HG03571 (cell line): ENCODE measurements at regions not wholly inside any gene's neighbourhood (a gene's known extent, or its start where the extent isn't known, plus 50 kb on each side); places are given as distances from the start of the nearest gene placed in this dataset.

Source experiments
- ATAC-seq: cut with Tn5 transposase; IDR thresholded peaks from one replicate; pipeline ENCODE4 v1.9.1; 2021; ENCODE audit not compliant: unreplicated experiment

GRCh38 chr11:27783701-27784355 lies 83.6 kb upstream of the BDNF start:
- no peak for ATAC-seq

- no peak for ATAC-seq
These were observed 76.8 kb upstream of the BDNF start for GRCh38 chr11:27777033-27777432.

- ATAC-seq, result no peak
These were observed 73.6 kb upstream of the BDNF start for GRCh38 chr11:27773884-27774283.

DNA sequence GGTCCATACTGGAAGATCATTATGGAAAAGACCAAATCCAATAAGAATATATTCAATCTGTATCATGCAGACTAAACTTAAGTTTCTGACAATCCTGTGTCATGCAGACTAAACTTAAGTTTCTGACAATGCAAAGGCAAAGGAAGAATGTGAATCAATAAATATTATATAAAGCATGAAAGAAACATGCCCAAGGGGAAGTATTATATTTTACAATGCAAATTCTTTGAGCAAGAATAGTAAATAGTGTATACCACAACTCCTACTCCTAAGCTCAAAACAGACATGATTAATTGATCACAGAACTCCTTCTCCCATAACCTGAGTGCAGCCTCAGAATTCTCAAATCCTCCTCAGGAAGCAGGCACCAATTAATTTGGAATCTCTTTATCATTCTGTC lies 71.3 kb upstream of the BDNF start:
- ATAC-seq, result no peak

DNA sequence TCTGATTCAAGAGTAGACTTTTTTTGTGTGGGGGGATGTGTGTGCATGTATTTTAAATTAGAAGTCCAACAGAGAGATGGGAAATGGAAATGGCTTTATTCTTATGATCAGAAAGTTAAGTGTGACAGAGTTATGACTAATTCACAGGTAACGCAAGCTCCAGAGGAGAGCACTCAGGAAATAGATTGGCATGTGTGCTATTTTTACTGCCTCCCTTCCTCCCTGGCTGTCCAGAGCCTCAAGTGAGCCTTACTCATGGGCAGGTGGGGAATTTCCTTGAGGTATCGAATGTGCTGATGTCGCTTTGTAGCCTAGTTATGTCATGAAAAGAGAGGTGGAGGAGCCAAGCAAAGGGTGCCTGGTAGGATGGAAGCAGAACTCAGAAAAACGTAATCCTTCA lies 70.3 kb upstream of the BDNF start:
- no peak for ATAC-seq

GRCh38 chr11:27763736-27764135 lies 63.5 kb upstream of the BDNF start:
- no peak for ATAC-seq

DNA sequence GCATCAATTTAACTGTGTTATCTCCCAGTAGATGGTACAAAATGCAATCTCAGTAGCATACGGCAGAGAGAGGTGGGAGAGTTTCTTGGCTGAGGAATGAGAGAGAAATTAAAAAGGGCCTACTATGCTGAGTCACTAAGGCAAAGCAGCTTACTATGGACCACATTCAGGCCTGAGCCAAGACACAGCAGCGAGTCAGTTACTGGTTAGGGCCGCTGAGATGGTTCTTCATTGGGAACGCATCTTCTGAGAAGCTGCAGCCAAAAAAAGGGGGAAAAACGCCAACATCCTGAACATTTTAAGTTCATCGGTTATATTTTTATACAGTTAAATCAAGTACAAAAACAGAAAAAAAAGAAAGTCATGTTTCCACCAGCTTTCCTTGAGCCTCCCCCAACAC lies 61.1 kb upstream of the BDNF start:
- no peak for ATAC-seq

DNA sequence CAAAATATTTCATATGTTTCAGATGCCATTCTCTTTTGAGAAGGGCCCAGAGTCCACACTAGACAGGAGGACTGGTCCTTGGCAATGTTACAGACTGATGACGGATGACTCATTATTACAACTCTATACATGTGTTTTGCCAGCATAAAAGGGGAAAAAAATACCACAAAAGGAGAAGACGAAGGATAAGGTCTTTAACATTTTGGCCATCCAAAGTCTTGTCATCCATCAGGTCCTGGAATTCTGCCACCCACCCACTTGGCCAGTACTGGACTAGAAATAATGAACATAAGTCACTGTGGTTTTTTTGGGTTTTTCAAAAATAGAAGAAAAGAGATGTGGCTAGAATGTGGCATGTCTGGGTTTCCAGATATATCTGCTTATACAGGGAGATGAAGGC lies 57.7 kb upstream of the BDNF start:
- ATAC-seq, result no peak

GRCh38 chr11:27754035-27755017 lies 54.1 kb upstream of the BDNF start:
- no peak for ATAC-seq
